COLO829 (cell line): ENCODE measurements at regions not wholly inside any gene's neighbourhood (a gene's known extent, or its start where the extent isn't known, plus 50 kb on each side); places are given as distances from the start of the nearest gene placed in this dataset.

Experiments
- DNase-seq: peaks from one replicate; pipeline ENCODE4 v3.0.0; 2012; ENCODE audit warnings: low spot score

- DNase-seq = no peak
Measured at GRCh38 chr20:60478533-60478932, 520.3 kb downstream of the CDH26 start.

- DNase-seq = no peak
Measured at GRCh38 chr20:60480950-60481742, 522.9 kb downstream of the CDH26 start.

- DNase-seq = no peak
Measured at GRCh38 chr20:60481743-60482133, 523.5 kb downstream of the CDH26 start.

GRCh38 chr20:60482221-60483008, 524.2 kb downstream of the CDH26 start:
- DNase-seq = peak; percentile 88

- DNase-seq = no peak
Measured at GRCh38 chr20:60483371-60483770, 525.1 kb downstream of the CDH26 start.

GRCh38 chr20:60484316-60484715, 526.1 kb downstream of the CDH26 start:
- DNase-seq = no peak

- no peak for DNase-seq
Measured at GRCh38 chr20:60485012-60485760, 527.0 kb downstream of the CDH26 start.

GRCh38 chr20:60486315-60486714, 528.1 kb downstream of the CDH26 start:
- DNase-seq = no peak

- no peak for DNase-seq
Measured at GRCh38 chr20:60486937-60487336, 528.7 kb downstream of the CDH26 start.

GRCh38 chr20:60490217-60491050, 532.2 kb downstream of the CDH26 start:
- DNase-seq = no peak

GRCh38 chr20:60491051-60491581, 532.9 kb downstream of the CDH26 start:
- no peak for DNase-seq

GRCh38 chr20:60494476-60494875, 536.3 kb downstream of the CDH26 start:
- DNase-seq = no peak

- no peak for DNase-seq
Measured at GRCh38 chr20:60497298-60498035, 539.2 kb downstream of the CDH26 start.

GRCh38 chr20:60500038-60500701, 541.9 kb downstream of the CDH26 start:
- DNase-seq = no peak

- no peak for DNase-seq
Measured at GRCh38 chr20:60501048-60501447, 542.8 kb downstream of the CDH26 start.

- no peak for DNase-seq
Measured at GRCh38 chr20:60502881-60503280, 544.7 kb downstream of the CDH26 start.

- no peak for DNase-seq
Measured at GRCh38 chr20:60505423-60505822, 547.2 kb downstream of the CDH26 start.

GRCh38 chr20:60506061-60506460, 547.8 kb downstream of the CDH26 start:
- no peak for DNase-seq

GRCh38 chr20:60507087-60507694, 549.0 kb downstream of the CDH26 start:
- DNase-seq = no peak

GRCh38 chr20:60509407-60509806, 551.2 kb downstream of the CDH26 start:
- no peak for DNase-seq
